ENCODE measurements at regions not wholly inside any gene's neighbourhood (a gene's known extent, or its start where the extent isn't known, plus 50 kb on each side); places are given as distances from the start of the nearest gene placed in this dataset.

- H3K36me3 ChIP-seq (ENCODE audit: control insufficient read depth in 4 of 4, insufficient read depth in 3 of 4, low read depth in 1 of 4, low read length in 3 of 4): no peaks in the 10 kb centered on the region
- no peak for TF ChIP-seq ATF3 (IDR thresholded peaks at IDR 0.05)
- no peak for TF ChIP-seq HNF4G (IDR thresholded peaks at IDR 0.05)
- TF ChIP-seq RAD21 (IDR thresholded peaks at IDR 0.05): no peak
- no peak for TF ChIP-seq HNF4A (conservative IDR thresholded peaks at IDR 0.05)
- no peak for TF ChIP-seq ZBTB33 (IDR thresholded peaks at IDR 0.05)
- TF ChIP-seq YY1 (IDR thresholded peaks at IDR 0.05): no peak
- no peak for TF ChIP-seq RXRA (IDR thresholded peaks at IDR 0.05)
- no peak for TF ChIP-seq TAF1 (conservative IDR thresholded peaks at IDR 0.05)
- no peak for TF ChIP-seq MAX (IDR thresholded peaks at IDR 0.05)
- no peak for TF ChIP-seq NR2F2 (IDR thresholded peaks at IDR 0.05)
- no peak for TF ChIP-seq FOXA2 (IDR thresholded peaks at IDR 0.05)
- no peak for TF ChIP-seq FOXA1 (IDR thresholded peaks at IDR 0.05)
- TF ChIP-seq EGR1 (IDR thresholded peaks at IDR 0.05; ENCODE audit: low read depth in 2 of 2): no peak
- TF ChIP-seq SP1 (IDR thresholded peaks at IDR 0.05): no peak
- no peak for TF ChIP-seq REST (IDR thresholded peaks at IDR 0.05)
- no peak for TF ChIP-seq JUND (IDR thresholded peaks at IDR 0.05)
- no peak for TF ChIP-seq CTCF (IDR thresholded peaks at IDR 0.05; ENCODE audit: low read depth, low read length, missing input control)
- no peak for TF ChIP-seq GABPA (IDR thresholded peaks at IDR 0.05 in 1 of 2, conservative IDR thresholded peaks at IDR 0.05 in 1 of 2)
- H3K4me3 ChIP-seq (ENCODE audit: low read depth in 1 of 3, low read length in 3 of 3): no peak overlapping the region
- no peak overlapping the region for H3K9ac ChIP-seq (ENCODE audit: low read depth in 1 of 2, low read length in 2 of 2)
- WGBS: 79% methylated on average over 4 of the region's 4 CpGs
- DNase-seq (ENCODE audit: low spot score): no peak
- no peak overlapping the region for H3K27ac ChIP-seq (ENCODE audit: low read depth in 1 of 2, low read length in 2 of 2)
- no peaks in the 10 kb centered on the region for H3K4me1 ChIP-seq (ENCODE audit: control insufficient read depth in 4 of 4, insufficient read depth in 4 of 4, low read length in 3 of 4)
- H3K9me3 ChIP-seq (ENCODE audit: control insufficient read depth in 4 of 4, low read length in 3 of 4): no peaks in the 10 kb centered on the region
- no peaks in the 10 kb centered on the region for H3K27me3 ChIP-seq (ENCODE audit: control insufficient read depth in 4 of 4, insufficient read depth in 4 of 4, low read length in 3 of 4)
These were observed 234.5 kb downstream of the LMO4 start for GRCh38 chr1:87563211-87563610.
